Thyroid gland (tissue), 4 donors: ENCODE measurements at regions not wholly inside any gene's neighbourhood (a gene's known extent, or its start where the extent isn't known, plus 50 kb on each side); places are given as distances from the start of the nearest gene placed in this dataset.

Experiments
- DNase-seq, 2 donors: peaks; one replicate each; pipeline ENCODE4 v3.0.0-alpha.2; 2019
- H3K27ac ChIP-seq, 3 donors: fragments of 200-600 bp; sonication (generic); 1 replicate in 2 of 3; 2 replicates in 1 of 3; pipeline ENCODE4 v1.5.1; 2016 to 2019; ENCODE audit warnings: mild to moderate bottlenecking in 1 of 3, moderate library complexity in 1 of 3
- H3K27me3 ChIP-seq: fragments of 200-600 bp; sonication (generic); one replicate; pipeline ENCODE4 v1.5.1; 2019
- H3K36me3 ChIP-seq, 2 donors: fragments of 200-600 bp; sonication (generic); one replicate each; pipeline ENCODE4 v1.5.1; 2016 to 2019
- H3K4me1 ChIP-seq, 2 donors: fragments of 200-600 bp; sonication (generic); one replicate each; pipeline ENCODE4 v1.5.1; 2017 to 2019
- H3K4me3 ChIP-seq, 3 donors: fragments of 200-600 bp; sonication (generic); replicated peaks in 1 of 3; 1 replicate in 2 of 3; 2 replicates in 1 of 3; pipeline ENCODE4 v1.5.1; 2016; ENCODE audit warnings: mild to moderate bottlenecking in 1 of 3
- H3K9me3 ChIP-seq: fragments of 200-600 bp; sonication (generic); one replicate; pipeline ENCODE4 v1.5.1; 2017
- POLR2A ChIP-seq, 2 donors: fragments of 450-650 bp; IDR thresholded peaks; one replicate each; pipeline ENCODE4 v1.6.1; 2017; ENCODE audit warnings: antibody characterized with exemption in 2 of 2, mild to moderate bottlenecking in 2 of 2, moderate library complexity in 1 of 2
- WGBS, 2 donors: methylation state at CpG; one replicate each; pipeline ENCODE4 v1.1.5; 2017; 5-methylcytosine and 5-hydroxymethylcytosine counted together
- intact Hi-C: fragments of 100-400 bp; cut with DNase I; formaldehyde crosslinking; loops from one replicate; pipeline ENCODE4 v1.15.1; 2023
- TF ChIP-seq, protein P1 (sequence below), 6 experiments: fragments of 200-600 bp in 3 of 6; fragments of 450-650 bp in 3 of 6; sonication (generic) in 3 of 6; IDR thresholded peaks; one replicate each; pipeline ENCODE4 v1.5.1; 2016 to 2019; ENCODE audit warnings: antibody characterized with exemption in 6 of 6, mild to moderate bottlenecking in 2 of 6, inconsistent platforms in 1 of 6, moderate library complexity in 1 of 6

DNA sequence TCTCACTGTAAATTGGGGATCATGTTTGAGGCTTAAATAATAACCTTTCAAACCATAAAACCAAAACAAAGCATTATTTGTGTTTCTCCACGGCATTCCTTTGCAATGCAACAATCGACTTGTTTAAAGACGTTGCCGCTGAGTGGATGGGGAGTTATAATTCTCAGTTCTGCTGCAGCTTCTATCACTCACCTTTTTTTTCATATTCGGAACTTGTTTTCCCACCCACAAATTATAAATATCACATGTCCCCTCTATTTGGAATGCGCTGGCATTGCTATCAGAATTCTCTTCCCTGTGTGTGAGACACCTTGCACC, 372.8 kb upstream of the SMIM21 start:
- no peaks in the 10 kb centered on the region for H3K36me3 ChIP-seq
- H3K27me3 ChIP-seq = no peaks in the 10 kb centered on the region
- peaks cover 0 to 4% of the 10 kb centered on the region in 2 donors for H3K4me1 ChIP-seq
- WGBS, 2 donors = 88% methylated on average over 6 of the region's 6 CpGs
- DNase-seq = no peak
- TF ChIP-seq POLR2A (IDR thresholded peaks at IDR 0.05) = no peak
- TF ChIP-seq, protein P1, sequence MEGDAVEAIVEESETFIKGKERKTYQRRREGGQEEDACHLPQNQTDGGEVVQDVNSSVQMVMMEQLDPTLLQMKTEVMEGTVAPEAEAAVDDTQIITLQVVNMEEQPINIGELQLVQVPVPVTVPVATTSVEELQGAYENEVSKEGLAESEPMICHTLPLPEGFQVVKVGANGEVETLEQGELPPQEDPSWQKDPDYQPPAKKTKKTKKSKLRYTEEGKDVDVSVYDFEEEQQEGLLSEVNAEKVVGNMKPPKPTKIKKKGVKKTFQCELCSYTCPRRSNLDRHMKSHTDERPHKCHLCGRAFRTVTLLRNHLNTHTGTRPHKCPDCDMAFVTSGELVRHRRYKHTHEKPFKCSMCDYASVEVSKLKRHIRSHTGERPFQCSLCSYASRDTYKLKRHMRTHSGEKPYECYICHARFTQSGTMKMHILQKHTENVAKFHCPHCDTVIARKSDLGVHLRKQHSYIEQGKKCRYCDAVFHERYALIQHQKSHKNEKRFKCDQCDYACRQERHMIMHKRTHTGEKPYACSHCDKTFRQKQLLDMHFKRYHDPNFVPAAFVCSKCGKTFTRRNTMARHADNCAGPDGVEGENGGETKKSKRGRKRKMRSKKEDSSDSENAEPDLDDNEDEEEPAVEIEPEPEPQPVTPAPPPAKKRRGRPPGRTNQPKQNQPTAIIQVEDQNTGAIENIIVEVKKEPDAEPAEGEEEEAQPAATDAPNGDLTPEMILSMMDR (IDR thresholded peaks at IDR 0.05) = no peak
- no peak overlapping the region for H3K4me3 ChIP-seq
- intact Hi-C loops = no loop called here
- H3K27ac ChIP-seq = no peak overlapping the region
- H3K9me3 ChIP-seq = no peaks in the 10 kb centered on the region

DNA sequence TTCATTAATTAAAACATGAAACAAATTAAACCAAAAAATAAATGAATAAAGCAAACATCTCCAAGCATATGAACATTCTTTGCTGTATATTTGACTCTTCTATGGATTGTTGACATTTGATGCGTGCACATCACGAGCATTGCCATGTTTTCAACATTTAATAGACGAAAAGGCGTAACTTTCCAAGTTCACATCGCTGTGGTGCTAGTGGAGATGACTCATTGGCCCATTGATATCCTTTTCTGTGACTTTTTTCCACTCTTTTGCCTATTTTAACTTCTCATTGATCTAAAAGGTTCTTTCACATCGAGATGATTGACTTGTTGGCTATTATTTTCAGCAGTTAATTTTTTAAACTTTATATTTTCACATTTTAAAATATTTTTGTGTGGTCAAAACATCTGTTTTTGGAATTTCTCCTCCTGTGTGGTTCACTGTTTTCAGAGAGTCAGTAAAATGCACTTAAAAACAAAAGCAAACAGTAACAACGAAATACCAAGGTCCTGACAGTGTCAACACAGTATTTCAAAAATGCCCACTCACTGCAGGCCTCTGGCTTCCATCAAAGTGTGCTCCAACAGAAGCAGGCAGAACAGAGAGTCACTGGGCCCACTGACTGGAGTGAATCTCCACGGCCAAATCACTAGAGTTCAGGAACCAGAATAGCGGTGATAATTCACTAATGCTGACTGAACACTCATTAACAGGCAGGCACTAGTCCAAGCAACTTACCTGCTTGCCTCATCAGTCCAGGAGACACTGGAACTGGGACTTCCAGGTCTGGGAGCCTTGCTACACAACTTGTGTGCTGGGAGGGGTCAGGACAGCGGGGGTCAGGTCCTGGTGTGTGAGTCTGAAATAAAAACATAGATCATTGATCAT, 372.2 kb upstream of the SMIM21 start:
- WGBS, 2 donors = 76 to 79% methylated on average over 10 of the region's 10 CpGs
- no peaks in the 10 kb centered on the region for H3K36me3 ChIP-seq
- no peak overlapping the region for H3K27ac ChIP-seq
- H3K27me3 ChIP-seq = no peaks in the 10 kb centered on the region
- DNase-seq = peak in 1 of 2 donors; percentile 23
- H3K4me1 ChIP-seq = peaks cover 0 to 4% of the 10 kb centered on the region in 2 donors
- intact Hi-C loops = no loop called here
- H3K9me3 ChIP-seq = no peaks in the 10 kb centered on the region
- no peak overlapping the region for H3K4me3 ChIP-seq
- TF ChIP-seq, protein P1 (IDR thresholded peaks at IDR 0.05) = no peak
- TF ChIP-seq POLR2A (IDR thresholded peaks at IDR 0.05) = no peak

DNA sequence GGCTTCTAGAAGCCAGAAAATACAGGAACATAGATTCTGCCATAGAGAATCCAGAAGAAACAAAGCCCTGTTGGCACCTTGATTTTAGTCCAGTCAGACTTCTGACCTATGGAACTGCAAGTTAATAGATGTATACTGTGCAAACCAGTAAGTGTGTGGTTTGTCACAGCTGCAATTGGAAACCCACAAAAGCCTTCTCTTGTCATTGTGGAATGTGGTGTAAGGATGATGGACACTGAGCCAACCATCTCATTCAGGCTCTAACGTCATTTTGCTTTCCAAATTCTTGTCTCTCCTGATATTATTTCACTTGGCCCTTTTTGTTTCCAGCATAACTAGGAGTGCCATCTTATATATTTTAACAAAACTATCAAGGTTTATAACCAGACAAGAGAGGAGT, 369.5 kb upstream of the SMIM21 start:
- intact Hi-C loops = no loop called here
- H3K9me3 ChIP-seq = no peaks in the 10 kb centered on the region
- DNase-seq = no peak
- no peak overlapping the region for H3K4me3 ChIP-seq
- no peak for TF ChIP-seq POLR2A (IDR thresholded peaks at IDR 0.05)
- TF ChIP-seq, protein P1 (IDR thresholded peaks at IDR 0.05) = no peak
- no peak overlapping the region for H3K27ac ChIP-seq
- 83 to 94% methylated on average over 1 of the region's 1 CpG for WGBS, 2 donors
- H3K4me1 ChIP-seq = peaks cover 0 to 4% of the 10 kb centered on the region in 2 donors
- H3K36me3 ChIP-seq = no peaks in the 10 kb centered on the region
- no peaks in the 10 kb centered on the region for H3K27me3 ChIP-seq

DNA sequence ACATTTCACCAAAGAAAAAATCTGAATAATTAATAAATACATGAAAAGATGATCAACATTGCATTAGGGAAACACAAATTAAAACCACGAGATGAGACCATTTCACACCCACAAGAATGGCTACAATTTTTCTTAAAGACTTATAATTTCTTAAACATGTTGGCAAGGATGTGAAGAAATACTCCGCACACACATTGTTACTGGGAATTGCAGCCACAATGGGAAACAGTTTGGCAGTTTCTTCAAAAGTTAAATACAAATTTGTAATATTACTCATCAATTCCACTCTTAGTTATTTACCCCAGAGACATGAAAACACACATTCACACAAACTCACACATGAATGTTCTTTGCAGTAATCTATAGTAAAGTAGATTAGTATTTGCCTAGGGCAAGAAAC, 363.3 kb upstream of the SMIM21 start:
- Histone ChIP-seq H3K4me1 (no peaks in the 10 kb centered on the region), H3K4me3 (no peak overlapping the region), H3K27me3 (no peaks in the 10 kb centered on the region), H3K27ac (no peak overlapping the region), H3K36me3 (no peaks in the 10 kb centered on the region), H3K9me3 (no peaks in the 10 kb centered on the region)
- WGBS, 2 donors = 73 to 74% methylated on average over 2 of the region's 2 CpGs
- TF ChIP-seq, protein P1 (IDR thresholded peaks at IDR 0.05) = no peak
- no peak for TF ChIP-seq POLR2A (IDR thresholded peaks at IDR 0.05)
- intact Hi-C loops = no loop called here
- no peak for DNase-seq

DNA sequence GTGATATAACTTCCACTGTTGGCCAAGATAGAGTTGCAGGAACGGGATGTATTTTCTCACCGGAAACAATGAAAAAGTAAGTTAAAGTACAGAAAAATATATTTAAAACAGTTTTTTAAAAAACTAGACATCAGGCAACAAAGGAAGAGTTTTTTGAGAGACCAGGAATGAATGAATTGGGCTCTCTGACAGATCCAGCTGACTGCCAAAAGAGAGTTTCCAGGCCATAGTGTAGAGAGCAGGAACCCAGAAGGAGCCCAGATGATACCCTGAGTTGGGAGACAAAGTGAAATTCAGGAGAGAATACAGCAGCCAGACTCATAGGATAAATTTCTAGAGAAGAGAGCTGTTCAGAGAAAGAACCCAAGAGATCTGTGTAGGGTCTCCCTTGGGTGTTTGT, 362.6 kb upstream of the SMIM21 start:
- TF ChIP-seq POLR2A (IDR thresholded peaks at IDR 0.05) = no peak
- TF ChIP-seq, protein P1 (IDR thresholded peaks at IDR 0.05) = no peak
- no peaks in the 10 kb centered on the region for H3K4me1 ChIP-seq
- intact Hi-C loops = no loop called here
- no peak overlapping the region for H3K4me3 ChIP-seq
- H3K9me3 ChIP-seq = no peaks in the 10 kb centered on the region
- H3K27ac ChIP-seq = no peak overlapping the region
- WGBS, 2 donors = 86 to 92% methylated on average over 2 of the region's 2 CpGs
- DNase-seq = no peak
- H3K36me3 ChIP-seq = no peaks in the 10 kb centered on the region
- H3K27me3 ChIP-seq = no peaks in the 10 kb centered on the region
